Ascending aorta (tissue), 2 donors: ENCODE measurements at regions not wholly inside any gene's neighbourhood (a gene's known extent, or its start where the extent isn't known, plus 50 kb on each side); places are given as distances from the start of the nearest gene placed in this dataset.

Experiments used
- DNase-seq, 2 donors: peaks; one replicate each; pipeline ENCODE4 v3.0.0-alpha.2; 2019; ENCODE audit warnings: low spot score in 2 of 2
- H3K27ac ChIP-seq, 2 donors: fragments of 200-600 bp; sonication (generic); one replicate each; pipeline ENCODE4 v1.5.1; 2016 to 2017; ENCODE audit warnings: mild to moderate bottlenecking in 1 of 2
- H3K27me3 ChIP-seq: fragments of 200-600 bp; sonication (generic); one replicate; pipeline ENCODE4 v1.5.1; 2017
- H3K36me3 ChIP-seq, 2 donors: fragments of 200-600 bp; sonication (generic); one replicate each; pipeline ENCODE4 v1.5.1; 2016
- H3K4me1 ChIP-seq, 2 donors: fragments of 200-600 bp; sonication (generic); one replicate each; pipeline ENCODE4 v1.5.1; 2016 to 2017; ENCODE audit warnings: mild to moderate bottlenecking in 1 of 2
- H3K4me3 ChIP-seq, 2 donors: fragments of 200-600 bp; sonication (generic); one replicate each; pipeline ENCODE4 v1.5.1; 2016 to 2017; ENCODE audit warnings: mild to moderate bottlenecking in 1 of 2
- H3K9me3 ChIP-seq, 2 donors: fragments of 200-600 bp; sonication (generic); one replicate each; pipeline ENCODE4 v1.5.1; 2016
- intact Hi-C: fragments of 100-400 bp; cut with DNase I; formaldehyde crosslinking; loops from one replicate; pipeline ENCODE4 v1.15.1; 2023
- TF ChIP-seq, protein P1 (sequence below), 3 experiments: fragments of 200-600 bp in 2 of 3; fragments of 450-650 bp in 1 of 3; sonication (generic) in 2 of 3; IDR thresholded peaks; one replicate each; pipeline ENCODE4 v1.5.1; 2016 to 2019; ENCODE audit warnings: antibody characterized with exemption in 3 of 3, mild to moderate bottlenecking in 1 of 3, moderate library complexity in 1 of 3

DNA sequence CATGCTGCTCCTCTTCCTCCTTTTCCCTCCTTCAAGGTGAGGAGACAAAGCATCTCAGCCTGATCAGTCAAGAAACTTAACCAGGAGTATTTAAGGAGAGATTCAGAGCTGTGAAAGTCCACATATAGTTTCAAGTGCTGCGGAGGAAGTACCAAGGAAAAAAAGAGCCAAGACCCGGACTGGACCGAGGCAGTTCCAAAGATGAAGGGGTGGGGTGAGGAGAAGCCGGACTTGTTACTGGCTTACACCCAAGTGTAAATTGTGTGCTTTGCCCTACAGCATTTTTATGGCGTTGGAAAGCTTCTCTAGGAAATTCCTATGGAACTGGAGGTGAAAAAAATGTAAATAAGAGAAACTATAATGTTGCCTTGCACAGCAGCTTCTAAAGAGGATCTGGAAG is 263.1 kb downstream of the GRIN2B start:
- intact Hi-C loops: no loop called here
- Histone ChIP-seq H3K36me3 (no peaks in the 10 kb centered on the region), H3K27me3 (no peaks in the 10 kb centered on the region), H3K4me3 (no peak overlapping the region), H3K9me3 (no peaks in the 10 kb centered on the region), H3K4me1 (no peaks in the 10 kb centered on the region), H3K27ac (no peak overlapping the region)
- DNase-seq: no peak
- TF ChIP-seq, protein P1, sequence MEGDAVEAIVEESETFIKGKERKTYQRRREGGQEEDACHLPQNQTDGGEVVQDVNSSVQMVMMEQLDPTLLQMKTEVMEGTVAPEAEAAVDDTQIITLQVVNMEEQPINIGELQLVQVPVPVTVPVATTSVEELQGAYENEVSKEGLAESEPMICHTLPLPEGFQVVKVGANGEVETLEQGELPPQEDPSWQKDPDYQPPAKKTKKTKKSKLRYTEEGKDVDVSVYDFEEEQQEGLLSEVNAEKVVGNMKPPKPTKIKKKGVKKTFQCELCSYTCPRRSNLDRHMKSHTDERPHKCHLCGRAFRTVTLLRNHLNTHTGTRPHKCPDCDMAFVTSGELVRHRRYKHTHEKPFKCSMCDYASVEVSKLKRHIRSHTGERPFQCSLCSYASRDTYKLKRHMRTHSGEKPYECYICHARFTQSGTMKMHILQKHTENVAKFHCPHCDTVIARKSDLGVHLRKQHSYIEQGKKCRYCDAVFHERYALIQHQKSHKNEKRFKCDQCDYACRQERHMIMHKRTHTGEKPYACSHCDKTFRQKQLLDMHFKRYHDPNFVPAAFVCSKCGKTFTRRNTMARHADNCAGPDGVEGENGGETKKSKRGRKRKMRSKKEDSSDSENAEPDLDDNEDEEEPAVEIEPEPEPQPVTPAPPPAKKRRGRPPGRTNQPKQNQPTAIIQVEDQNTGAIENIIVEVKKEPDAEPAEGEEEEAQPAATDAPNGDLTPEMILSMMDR (IDR thresholded peaks at IDR 0.05): no peak

DNA sequence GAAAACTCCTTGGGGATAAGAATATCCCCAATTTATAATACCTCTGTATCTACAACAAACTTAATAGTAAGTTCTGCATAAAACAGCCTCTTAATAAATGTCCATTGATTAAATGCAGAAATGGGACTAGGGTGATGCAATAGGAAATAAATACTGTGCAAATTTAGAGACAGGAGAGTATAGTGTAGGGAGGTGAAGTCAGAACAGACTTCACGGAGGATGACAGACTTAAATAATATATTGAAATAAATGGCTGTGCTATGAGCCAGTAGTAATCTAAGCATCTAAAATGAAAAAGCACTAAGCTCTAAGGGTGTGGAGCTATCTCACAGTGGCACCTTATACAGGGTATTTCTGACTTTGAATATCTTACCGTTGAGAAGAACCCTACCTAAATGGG is 265.3 kb downstream of the GRIN2B start:
- H3K27ac ChIP-seq: no peak overlapping the region
- no peaks in the 10 kb centered on the region for H3K36me3 ChIP-seq
- TF ChIP-seq, protein P1 (IDR thresholded peaks at IDR 0.05): no peak
- H3K4me3 ChIP-seq: no peak overlapping the region
- intact Hi-C loops: no loop called here
- H3K4me1 ChIP-seq: no peaks in the 10 kb centered on the region
- DNase-seq: no peak
- H3K27me3 ChIP-seq: no peaks in the 10 kb centered on the region
- H3K9me3 ChIP-seq: no peaks in the 10 kb centered on the region

DNA sequence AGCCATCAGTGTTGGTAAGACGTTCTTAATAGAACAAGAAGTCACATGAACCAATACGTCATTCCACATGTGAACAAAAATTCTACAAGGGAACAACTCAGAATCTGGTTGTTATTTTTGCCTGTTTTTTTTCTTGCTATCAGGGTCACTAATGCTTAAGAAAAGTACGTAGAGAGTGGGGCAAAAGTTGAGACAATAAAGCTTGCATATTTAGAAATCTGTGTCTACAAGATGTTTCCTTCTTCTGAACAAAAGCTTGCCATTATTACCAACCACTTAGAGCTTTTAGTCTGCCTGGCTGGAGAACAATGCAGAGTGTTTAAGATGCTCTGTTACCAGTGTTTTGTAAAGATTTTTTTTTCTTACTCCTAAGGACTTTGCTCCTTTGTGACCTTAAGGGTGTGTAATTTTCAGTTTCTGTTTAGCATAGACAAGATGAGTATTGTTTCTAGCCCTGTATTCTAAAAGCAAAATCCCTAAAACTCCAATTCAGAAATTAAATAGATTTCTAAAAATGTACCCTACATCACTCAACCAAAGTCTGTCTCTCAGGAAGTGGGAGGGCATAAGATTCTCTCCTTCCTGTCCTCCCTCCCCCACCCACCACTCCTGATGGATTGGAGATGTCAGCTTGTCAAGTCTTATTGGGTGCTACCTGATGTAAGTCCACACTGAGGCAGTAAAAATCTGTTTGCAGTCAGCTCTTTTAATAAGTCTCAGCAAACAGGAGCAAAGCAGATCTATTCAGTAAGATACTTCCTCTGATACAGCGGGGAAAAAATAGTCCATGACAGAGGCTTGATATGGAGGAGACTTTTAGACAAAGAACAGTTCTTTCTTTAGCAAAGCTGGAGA is 267.6 kb downstream of the GRIN2B start:
- Histone ChIP-seq H3K4me1 (no peaks in the 10 kb centered on the region), H3K27me3 (no peaks in the 10 kb centered on the region), H3K36me3 (no peaks in the 10 kb centered on the region), H3K9me3 (no peaks in the 10 kb centered on the region), H3K27ac (no peak overlapping the region), H3K4me3 (no peak overlapping the region)
- intact Hi-C loops: no loop called here
- no peak for DNase-seq
- TF ChIP-seq, protein P1 (IDR thresholded peaks at IDR 0.05): no peak

DNA sequence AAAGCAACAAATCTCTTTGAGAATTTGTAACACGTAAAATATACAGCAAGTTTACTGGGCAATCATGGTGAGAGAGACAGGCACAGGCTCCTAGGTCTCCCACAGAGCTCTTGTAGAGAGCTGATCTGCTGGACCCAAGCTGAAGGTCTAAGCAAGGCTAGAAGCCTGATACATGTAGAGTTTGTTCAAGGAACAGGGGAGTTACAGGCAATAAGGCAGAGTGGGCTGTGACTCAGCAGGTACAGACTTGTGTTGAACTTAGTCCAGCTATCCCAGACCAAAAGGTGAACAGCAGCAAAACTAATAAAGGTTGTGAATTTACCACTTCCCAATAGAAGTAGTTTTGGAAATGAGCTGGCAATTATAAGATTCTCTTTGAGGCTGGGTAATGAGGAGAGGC is 273.6 kb downstream of the GRIN2B start:
- no peaks in the 10 kb centered on the region for H3K4me1 ChIP-seq
- no peak overlapping the region for H3K4me3 ChIP-seq
- no peaks in the 10 kb centered on the region for H3K9me3 ChIP-seq
- DNase-seq: no peak
- H3K27me3 ChIP-seq: no peaks in the 10 kb centered on the region
- H3K27ac ChIP-seq: no peak overlapping the region
- intact Hi-C loops: no loop called here
- TF ChIP-seq, protein P1 (IDR thresholded peaks at IDR 0.05): no peak
- no peaks in the 10 kb centered on the region for H3K36me3 ChIP-seq

DNA sequence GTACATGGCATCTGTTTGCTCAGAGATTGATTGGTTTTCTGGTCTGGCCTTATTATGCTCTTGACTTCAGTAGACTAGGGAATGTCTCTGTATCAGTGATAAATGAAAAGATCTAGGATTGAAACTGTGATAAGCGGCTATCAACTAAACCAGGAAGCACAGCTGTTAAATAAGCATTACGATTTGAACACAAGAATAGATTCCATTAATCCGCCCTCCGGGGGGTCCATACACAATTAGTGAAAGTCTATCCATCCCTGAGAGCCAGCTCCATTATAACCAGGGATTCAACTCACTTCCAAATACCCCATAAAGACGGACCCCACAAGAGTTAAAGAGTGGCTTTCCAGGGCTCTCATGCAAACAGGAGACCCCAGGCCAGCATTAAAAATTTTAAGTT is 279.0 kb downstream of the GRIN2B start:
- no peak overlapping the region for H3K27ac ChIP-seq
- DNase-seq: no peak
- no peaks in the 10 kb centered on the region for H3K27me3 ChIP-seq
- no peaks in the 10 kb centered on the region for H3K36me3 ChIP-seq
- H3K4me3 ChIP-seq: no peak overlapping the region
- H3K9me3 ChIP-seq: no peaks in the 10 kb centered on the region
- no peaks in the 10 kb centered on the region for H3K4me1 ChIP-seq
- intact Hi-C loops: no loop called here
- TF ChIP-seq, protein P1 (IDR thresholded peaks at IDR 0.05): no peak
